Fibroblast of lung (primary cell): ENCODE measurements at regions not wholly inside any gene's neighbourhood (a gene's known extent, or its start where the extent isn't known, plus 50 kb on each side); places are given as distances from the start of the nearest gene placed in this dataset.

Experiments used
- DNase-seq, 2 donors: peaks; one replicate each; pipeline versions ENCODE4 v3.0.0 to v3.0.0-alpha.2; 2010; ENCODE audit warnings: low read depth in 2 of 2
- H2AFZ ChIP-seq: 2 replicates; pipeline ENCODE4 v1.5.1; 2012; ENCODE audit warnings: low read length, control low read depth, inconsistent platforms
- H3K27ac ChIP-seq: 2 replicates; pipeline ENCODE4 v1.5.1; 2011; ENCODE audit warnings: low read length, control low read depth; ENCODE audit not compliant: insufficient read depth
- H3K27me3 ChIP-seq: 2 replicates; pipeline ENCODE4 v1.5.1; 2011; ENCODE audit warnings: mild to moderate bottlenecking, low read length; ENCODE audit not compliant: control insufficient read depth, insufficient read depth
- H3K36me3 ChIP-seq: 2 replicates; pipeline ENCODE4 v1.5.1; 2011; ENCODE audit warnings: low read length; ENCODE audit not compliant: control insufficient read depth, insufficient read depth
- H3K4me1 ChIP-seq: 2 replicates; pipeline ENCODE4 v1.5.1; 2011; ENCODE audit warnings: low read length; ENCODE audit not compliant: control insufficient read depth, insufficient read depth; ENCODE audit errors: extremely low read depth
- H3K4me2 ChIP-seq: 2 replicates; pipeline ENCODE4 v1.5.1; 2011; ENCODE audit warnings: low read length, control low read depth; ENCODE audit not compliant: insufficient read depth; ENCODE audit errors: extremely low read depth
- H3K4me3 ChIP-seq, 4 experiments: fragments of 200-600 bp in 1 of 4; sonication (generic) in 1 of 4; replicated peaks in 1 of 4; 2 replicates each; pipeline ENCODE4 v1.5.1; 2011 to 2016; ENCODE audit warnings: low read length in 4 of 4, low read depth in 3 of 4, mild to moderate bottlenecking in 3 of 4, control low read depth in 2 of 4, inconsistent platforms in 1 of 4, mixed read lengths in 1 of 4; ENCODE audit not compliant: insufficient read depth in 1 of 4; ENCODE audit errors: control extremely low read depth in 1 of 4
- H3K79me2 ChIP-seq: 2 replicates; pipeline ENCODE4 v1.5.1; 2012; ENCODE audit warnings: mild to moderate bottlenecking, low read length, inconsistent platforms; ENCODE audit not compliant: control insufficient read depth, insufficient read depth
- H3K9ac ChIP-seq: 2 replicates; pipeline ENCODE4 v1.5.1; 2011; ENCODE audit warnings: mild to moderate bottlenecking, low read length, control low read depth; ENCODE audit not compliant: insufficient read depth
- H3K9me3 ChIP-seq: 2 replicates; pipeline ENCODE4 v1.5.1; 2012; ENCODE audit warnings: low read depth, low read length; ENCODE audit not compliant: control insufficient read depth, insufficient read depth
- H4K20me1 ChIP-seq: 2 replicates; pipeline ENCODE4 v1.5.1; 2011; ENCODE audit warnings: low read length; ENCODE audit not compliant: control insufficient read depth, insufficient read depth; ENCODE audit errors: extremely low read depth
- EZH2 ChIP-seq: IDR thresholded peaks from 2 replicates; pipeline ENCODE4 v1.5.1; 2012; ENCODE audit warnings: low read length, control low read depth, mild to moderate bottlenecking; ENCODE audit errors: missing control alignments
- TF ChIP-seq, protein P1 (sequence below), 2 donors: IDR thresholded peaks in 1 of 2; conservative IDR thresholded peaks in 1 of 2; 1 replicate in 1 of 2; 2 replicates in 1 of 2; pipeline ENCODE4 v1.5.1; 2011 to 2012; ENCODE audit warnings: low read length in 2 of 2, control low read depth in 1 of 2, inconsistent platforms in 1 of 2, low read depth in 1 of 2, mild to moderate bottlenecking in 1 of 2

DNA sequence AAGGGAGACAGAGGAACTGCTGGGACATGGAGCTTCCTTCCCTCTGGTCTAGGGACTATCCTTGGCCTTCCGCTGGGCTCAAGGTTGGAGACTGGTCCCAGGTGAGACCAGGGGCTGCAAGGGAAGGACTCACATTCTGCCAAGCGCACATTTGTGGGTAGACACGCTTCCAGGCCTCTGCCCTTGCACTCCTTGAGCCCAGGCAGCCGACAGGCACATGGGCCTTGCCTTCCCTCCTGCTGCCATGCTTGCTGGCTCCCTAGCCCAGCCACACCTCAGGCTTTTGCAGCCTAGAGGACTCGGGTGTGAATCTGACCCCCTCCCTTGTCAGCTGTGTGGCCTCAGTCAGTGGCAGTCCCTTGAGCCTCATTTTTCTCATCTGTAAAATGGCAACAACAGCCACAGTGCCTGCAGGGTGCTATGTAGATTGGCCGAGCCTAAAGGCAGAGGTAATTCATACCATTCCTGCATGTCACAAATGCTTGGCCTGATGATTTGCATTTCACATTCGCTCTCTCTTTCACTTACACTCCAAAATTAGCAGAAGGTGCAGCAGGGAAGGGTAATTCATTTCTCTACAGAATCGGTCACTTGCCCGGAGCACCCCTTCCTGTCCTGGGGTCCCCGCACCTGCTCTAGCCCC, 57.6 kb upstream of the NECTIN1 start:
- Histone ChIP-seq H3K4me2 (no peak overlapping the region), H3K79me2 (no peaks in the 10 kb centered on the region), H3K4me3 (no peak overlapping the region), H3K27ac (no peak overlapping the region), H3K36me3 (no peaks in the 10 kb centered on the region), H3K9me3 (no peaks in the 10 kb centered on the region), H3K4me1 (no peaks in the 10 kb centered on the region), H2AFZ (no peak overlapping the region), H4K20me1 (no peaks in the 10 kb centered on the region), H3K27me3 (peaks cover 4% of the 10 kb centered on the region), H3K9ac (no peak overlapping the region)
- TF ChIP-seq, protein P1, sequence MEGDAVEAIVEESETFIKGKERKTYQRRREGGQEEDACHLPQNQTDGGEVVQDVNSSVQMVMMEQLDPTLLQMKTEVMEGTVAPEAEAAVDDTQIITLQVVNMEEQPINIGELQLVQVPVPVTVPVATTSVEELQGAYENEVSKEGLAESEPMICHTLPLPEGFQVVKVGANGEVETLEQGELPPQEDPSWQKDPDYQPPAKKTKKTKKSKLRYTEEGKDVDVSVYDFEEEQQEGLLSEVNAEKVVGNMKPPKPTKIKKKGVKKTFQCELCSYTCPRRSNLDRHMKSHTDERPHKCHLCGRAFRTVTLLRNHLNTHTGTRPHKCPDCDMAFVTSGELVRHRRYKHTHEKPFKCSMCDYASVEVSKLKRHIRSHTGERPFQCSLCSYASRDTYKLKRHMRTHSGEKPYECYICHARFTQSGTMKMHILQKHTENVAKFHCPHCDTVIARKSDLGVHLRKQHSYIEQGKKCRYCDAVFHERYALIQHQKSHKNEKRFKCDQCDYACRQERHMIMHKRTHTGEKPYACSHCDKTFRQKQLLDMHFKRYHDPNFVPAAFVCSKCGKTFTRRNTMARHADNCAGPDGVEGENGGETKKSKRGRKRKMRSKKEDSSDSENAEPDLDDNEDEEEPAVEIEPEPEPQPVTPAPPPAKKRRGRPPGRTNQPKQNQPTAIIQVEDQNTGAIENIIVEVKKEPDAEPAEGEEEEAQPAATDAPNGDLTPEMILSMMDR (conservative IDR thresholded peaks at IDR 0.05 in 1 of 2, IDR thresholded peaks at IDR 0.05 in 1 of 2; ENCODE audit: low read depth in 1 of 2, low read length in 2 of 2): no peak
- no peak for DNase-seq

DNA sequence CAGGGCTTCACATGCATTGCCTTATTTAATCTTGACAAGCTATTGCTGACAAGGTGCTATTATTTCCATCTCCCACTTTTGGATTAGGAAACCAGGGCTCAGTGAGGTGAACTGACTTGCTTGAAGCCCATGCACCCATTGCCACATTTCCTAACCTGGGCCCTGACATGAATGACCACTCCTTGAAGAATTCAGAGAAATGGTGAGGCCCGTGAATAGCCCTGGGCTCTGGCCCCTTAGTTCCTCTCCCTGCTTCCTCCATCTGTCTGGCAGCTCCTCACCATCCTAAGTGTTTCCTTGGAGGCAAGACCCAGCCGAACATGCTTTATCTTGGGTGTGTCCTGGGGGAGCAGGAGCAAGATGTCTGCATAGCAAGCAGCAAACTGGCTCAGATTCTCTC, 56.1 kb upstream of the NECTIN1 start:
- H3K36me3 ChIP-seq: no peaks in the 10 kb centered on the region
- no peaks in the 10 kb centered on the region for H3K9me3 ChIP-seq
- H2AFZ ChIP-seq: no peak overlapping the region
- H4K20me1 ChIP-seq: no peaks in the 10 kb centered on the region
- H3K4me2 ChIP-seq: no peak overlapping the region
- no peak overlapping the region for H3K4me3 ChIP-seq
- H3K27ac ChIP-seq: no peak overlapping the region
- no peak overlapping the region for H3K9ac ChIP-seq
- TF ChIP-seq EZH2: no peak
- TF ChIP-seq, protein P1 (conservative IDR thresholded peaks at IDR 0.05 in 1 of 2, IDR thresholded peaks at IDR 0.05 in 1 of 2; ENCODE audit: low read depth in 1 of 2, low read length in 2 of 2): no peak
- H3K4me1 ChIP-seq: no peaks in the 10 kb centered on the region
- no peaks in the 10 kb centered on the region for H3K27me3 ChIP-seq
- DNase-seq: no peak
- H3K79me2 ChIP-seq: no peaks in the 10 kb centered on the region

DNA sequence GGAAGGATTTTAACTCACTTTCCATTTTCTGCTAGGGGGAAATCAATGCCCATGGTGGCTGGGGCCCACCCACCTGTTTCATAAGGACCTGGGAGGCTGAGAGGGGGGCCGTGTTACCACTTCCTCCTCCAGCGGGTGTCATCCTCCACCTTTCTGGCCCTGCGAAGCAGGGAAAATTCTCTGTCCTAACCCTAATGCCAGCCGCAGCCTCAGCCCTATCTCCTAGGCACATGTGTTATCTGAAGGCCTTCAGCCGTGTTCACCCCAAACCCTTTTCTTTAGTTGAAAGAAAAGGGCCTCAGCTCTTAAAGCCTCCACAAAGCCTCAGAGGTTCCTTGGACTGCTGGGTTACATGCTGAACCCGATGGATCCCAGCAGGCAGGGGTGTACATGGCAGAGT, 55.4 kb upstream of the NECTIN1 start:
- no peak for DNase-seq
- TF ChIP-seq, protein P1 (conservative IDR thresholded peaks at IDR 0.05 in 1 of 2, IDR thresholded peaks at IDR 0.05 in 1 of 2; ENCODE audit: low read depth in 1 of 2, low read length in 2 of 2): no peak
- no peak for TF ChIP-seq EZH2
- Histone ChIP-seq H3K4me1 (no peaks in the 10 kb centered on the region), H3K27ac (no peak overlapping the region), H3K4me3 (no peak overlapping the region), H3K9me3 (no peaks in the 10 kb centered on the region), H3K9ac (no peak overlapping the region), H3K79me2 (no peaks in the 10 kb centered on the region), H4K20me1 (no peaks in the 10 kb centered on the region), H3K36me3 (no peaks in the 10 kb centered on the region), H3K27me3 (no peaks in the 10 kb centered on the region), H3K4me2 (no peak overlapping the region), H2AFZ (no peak overlapping the region)
